HG02798 (cell line): ENCODE measurements at regions not wholly inside any gene's neighbourhood (a gene's known extent, or its start where the extent isn't known, plus 50 kb on each side); places are given as distances from the start of the nearest gene placed in this dataset.

ENCODE experiments used
- ATAC-seq: cut with Tn5 transposase; IDR thresholded peaks from one replicate; pipeline ENCODE4 v1.9.1; 2021; ENCODE audit warnings: mild to moderate bottlenecking; ENCODE audit not compliant: unreplicated experiment, poor library complexity

DNA sequence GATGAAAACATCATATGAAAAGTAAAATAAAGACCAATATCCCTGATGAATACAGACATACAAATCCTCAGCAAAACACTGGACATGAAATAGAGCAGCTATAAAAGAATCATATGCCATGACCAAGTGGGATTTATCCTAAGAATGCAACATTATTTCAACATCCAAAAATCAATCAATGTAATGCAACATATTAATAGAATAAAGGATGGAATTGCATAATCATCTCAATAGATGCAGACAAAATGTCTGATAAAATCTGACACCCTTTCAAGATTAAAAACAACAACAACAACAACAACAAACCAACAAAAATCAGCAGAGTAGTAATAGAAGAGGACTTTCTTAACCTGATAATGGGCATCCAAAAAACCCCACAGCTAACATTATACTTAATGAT lies 63.8 kb upstream of the IL1R1 start:
- no peak for ATAC-seq

DNA sequence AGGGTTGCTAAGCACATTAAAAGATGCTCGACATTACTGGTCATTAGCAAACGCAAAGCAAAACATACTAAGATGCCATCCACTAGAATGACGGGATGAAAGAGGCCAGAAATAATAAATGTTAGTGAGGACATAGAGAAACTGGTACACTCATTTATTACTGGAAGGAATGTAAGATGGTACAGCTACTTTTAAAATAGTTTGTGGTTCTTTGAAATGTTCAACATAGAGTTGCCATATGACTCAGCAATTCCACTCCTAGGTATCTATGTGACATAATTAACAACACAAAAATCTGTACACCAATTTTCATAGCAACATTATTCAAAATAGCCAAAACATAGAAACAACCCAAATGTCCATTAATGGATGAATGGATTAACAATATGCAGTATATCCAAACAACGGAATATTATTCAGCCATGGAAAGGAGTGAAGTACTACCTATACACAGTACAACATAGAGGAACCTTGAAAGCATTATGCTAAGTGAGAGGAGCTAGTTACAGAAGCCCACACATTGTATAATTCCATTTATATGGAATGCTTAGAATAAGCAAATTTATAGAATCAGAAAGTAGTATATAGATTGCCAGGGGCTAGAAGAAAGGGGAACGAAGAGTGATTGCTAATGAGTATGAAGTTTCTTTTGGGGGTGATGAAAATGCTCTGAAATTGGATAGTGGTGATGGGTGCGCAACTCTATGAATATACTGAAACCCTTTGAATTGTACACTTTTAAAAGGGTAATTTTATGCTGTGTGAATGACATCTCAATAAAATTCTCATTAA lies 61.9 kb upstream of the IL1R1 start:
- peak; percentile 37 for ATAC-seq

GRCh38 chr2:102081243-102081522 lies 61.4 kb upstream of the IL1R1 start:
- ATAC-seq, result no peak

- no peak for ATAC-seq
Measured at GRCh38 chr2:102081606-102082005, 60.9 kb upstream of the IL1R1 start.

GRCh38 chr2:102082571-102083392 lies 59.8 kb upstream of the IL1R1 start:
- ATAC-seq, result peak; percentile 84

- ATAC-seq, result no peak
Measured at GRCh38 chr2:102083393-102083703, 59.2 kb upstream of the IL1R1 start.

- ATAC-seq, result no peak
Measured at GRCh38 chr2:102084651-102085050, 57.9 kb upstream of the IL1R1 start.

GRCh38 chr2:102085238-102085637 lies 57.3 kb upstream of the IL1R1 start:
- no peak for ATAC-seq

DNA sequence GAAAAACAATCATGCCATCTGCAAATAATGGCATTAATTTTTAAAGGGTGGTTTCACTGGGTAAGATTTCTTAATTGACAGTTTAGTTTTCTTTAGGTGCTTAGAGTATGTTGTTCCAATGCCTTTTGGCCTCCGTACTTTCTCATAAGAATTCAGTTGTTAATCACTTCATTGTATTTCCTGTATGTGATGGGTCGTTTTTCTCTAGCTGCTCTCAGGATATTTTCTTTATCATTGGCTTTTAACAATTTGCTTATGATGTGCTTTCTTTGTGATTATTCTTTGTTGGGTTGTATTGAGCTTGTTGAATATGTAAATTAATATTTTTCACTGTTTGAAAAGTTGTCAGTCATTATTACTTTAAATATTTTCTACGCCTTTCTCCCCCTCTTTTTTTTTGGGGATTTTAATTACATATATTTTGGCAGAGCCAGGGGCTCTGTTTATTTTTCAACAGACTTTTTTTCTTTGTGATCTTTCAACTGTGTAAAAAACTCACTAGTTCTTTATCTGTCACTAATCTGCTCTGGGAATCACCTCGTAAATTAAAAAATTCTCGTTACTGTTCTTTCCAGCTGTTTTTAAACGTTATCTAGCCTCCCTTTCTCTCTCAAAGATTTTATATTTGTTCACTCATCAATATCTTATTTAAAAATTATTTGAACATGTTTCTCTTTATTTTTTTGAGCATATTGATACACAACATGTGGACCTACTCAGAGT lies 56.2 kb upstream of the IL1R1 start:
- no peak for ATAC-seq

- ATAC-seq, result no peak
Measured at GRCh38 chr2:102091121-102091520, 51.4 kb upstream of the IL1R1 start.

DNA sequence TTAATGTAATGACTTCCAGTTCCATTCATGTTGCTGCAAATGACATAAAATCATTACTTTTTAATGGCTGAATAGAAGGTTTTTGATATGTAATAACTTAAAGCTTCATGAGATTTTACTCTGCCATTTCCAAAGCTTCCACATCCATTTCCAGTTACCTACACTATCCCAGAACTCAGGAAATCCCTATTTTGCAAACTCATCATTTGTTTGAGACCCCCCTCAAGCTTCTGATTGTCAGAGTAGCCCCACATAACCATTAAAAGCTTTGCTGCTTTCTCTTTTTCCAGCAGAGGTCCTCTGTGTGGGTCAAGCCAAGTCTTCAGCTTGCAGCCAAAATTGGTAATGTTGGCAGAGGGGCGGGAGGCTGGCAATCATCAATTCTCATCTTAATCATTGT lies 50.6 kb upstream of the IL1R1 start:
- ATAC-seq, result no peak

- no peak for ATAC-seq
Measured at GRCh38 chr2:102092535-102092934, 50.0 kb upstream of the IL1R1 start.
